PC-9 (cell line): ENCODE measurements at regions not wholly inside any gene's neighbourhood (a gene's known extent, or its start where the extent isn't known, plus 50 kb on each side); places are given as distances from the start of the nearest gene placed in this dataset.
A peak's percentile ranks its signal among the peaks of the same experiment; 100 is the strongest.

Experiments
- BruUV-seq: library from RNA; stranded (reverse); fragments of 400-500 nt; replicated peaks from 2 replicates; lab custom pipeline; 2021; lab: Mats Ljungman, UMichigan
- CTCF ChIA-PET: fragments of 300-600 bp; sonication (Branson Sonifier 250); formaldehyde crosslinking; loops from one replicate; lab custom pipeline; 2022; ENCODE audit warnings: antibody characterized with exemption; lab: Charles Lee
- POLR2A ChIA-PET: fragments of 300-600 bp; sonication (Branson Sonifier 250); formaldehyde crosslinking; loops from one replicate; lab custom pipeline; 2022; ENCODE audit warnings: antibody characterized with exemption; ENCODE audit not compliant: unreplicated experiment; lab: Charles Lee
- DNase-seq, 2 experiments: peaks; one replicate each; pipeline versions ENCODE4 v3.0.0 to v3.0.0-alpha.2; 2015 to 2022; ENCODE audit warnings: mixed read lengths in 1 of 2
- H2AFZ ChIP-seq: fragments of 200-600 bp; sonication (generic); 2 replicates; pipeline ENCODE4 v1.8.1; 2017; ENCODE audit warnings: antibody characterized with exemption
- H3F3A ChIP-seq: fragments of 200-600 bp; sonication (generic); 2 replicates; pipeline ENCODE4 v1.8.1; 2017; ENCODE audit warnings: antibody characterized with exemption, mild to moderate bottlenecking, low read depth; ENCODE audit not compliant: insufficient read depth
- H3K27ac ChIP-seq: fragments of 200-600 bp; sonication (generic); 2 replicates; pipeline ENCODE4 v1.6.1; 2016; ENCODE audit warnings: mixed run types
- H3K27me3 ChIP-seq: fragments of 200-600 bp; sonication (generic); 2 replicates; pipeline ENCODE4 v1.6.1; 2016; ENCODE audit warnings: low read depth, mixed run types; ENCODE audit not compliant: insufficient read depth
- H3K36me3 ChIP-seq: fragments of 200-600 bp; sonication (generic); 2 replicates; pipeline ENCODE4 v1.6.1; 2016; ENCODE audit warnings: low read depth, mixed run types
- H3K4me1 ChIP-seq: fragments of 200-600 bp; sonication (generic); replicated peaks from 2 replicates; pipeline ENCODE4 v1.6.1; 2016; ENCODE audit warnings: mixed run types; ENCODE audit not compliant: insufficient read depth
- H3K4me2 ChIP-seq: fragments of 200-600 bp; sonication (generic); 2 replicates; pipeline ENCODE4 v1.6.1; 2017; ENCODE audit warnings: mixed run types
- H3K4me3 ChIP-seq: fragments of 200-600 bp; sonication (generic); 2 replicates; pipeline ENCODE4 v1.6.1; 2016; ENCODE audit warnings: mixed run types
- H3K79me2 ChIP-seq: fragments of 200-600 bp; sonication (generic); 2 replicates; pipeline ENCODE4 v1.6.1; 2017; ENCODE audit warnings: low read depth, mixed run types
- H3K9me2 ChIP-seq: fragments of 200-600 bp; sonication (generic); 2 replicates; pipeline ENCODE4 v1.8.1; 2017; ENCODE audit warnings: mild to moderate bottlenecking; ENCODE audit not compliant: insufficient read depth
- H3K9me3 ChIP-seq: fragments of 200-600 bp; sonication (generic); 2 replicates; pipeline ENCODE4 v1.8.1; 2016; ENCODE audit warnings: low read depth; ENCODE audit not compliant: insufficient read depth
- H4K20me1 ChIP-seq: fragments of 200-600 bp; sonication (generic); 2 replicates; pipeline ENCODE4 v1.8.1; 2017; ENCODE audit not compliant: insufficient read depth
- CTCF ChIP-seq: fragments of 200-600 bp; sonication (generic); conservative IDR thresholded peaks from 2 replicates; pipeline ENCODE4 v1.6.1; 2017; ENCODE audit warnings: mixed run types, antibody characterized with exemption, mild to moderate bottlenecking, moderate library complexity
- EZH2 ChIP-seq: fragments of 200-600 bp; sonication (generic); IDR thresholded peaks from 2 replicates; pipeline ENCODE4 v1.8.0; 2017; ENCODE audit warnings: antibody characterized with exemption, low read depth
- intact Hi-C: fragments of 100-400 bp; cut with micrococcal nuclease; formaldehyde crosslinking; loops from one replicate; pipeline ENCODE4 v1.10.0; 2022; ENCODE audit not compliant: unreplicated experiment

DNA sequence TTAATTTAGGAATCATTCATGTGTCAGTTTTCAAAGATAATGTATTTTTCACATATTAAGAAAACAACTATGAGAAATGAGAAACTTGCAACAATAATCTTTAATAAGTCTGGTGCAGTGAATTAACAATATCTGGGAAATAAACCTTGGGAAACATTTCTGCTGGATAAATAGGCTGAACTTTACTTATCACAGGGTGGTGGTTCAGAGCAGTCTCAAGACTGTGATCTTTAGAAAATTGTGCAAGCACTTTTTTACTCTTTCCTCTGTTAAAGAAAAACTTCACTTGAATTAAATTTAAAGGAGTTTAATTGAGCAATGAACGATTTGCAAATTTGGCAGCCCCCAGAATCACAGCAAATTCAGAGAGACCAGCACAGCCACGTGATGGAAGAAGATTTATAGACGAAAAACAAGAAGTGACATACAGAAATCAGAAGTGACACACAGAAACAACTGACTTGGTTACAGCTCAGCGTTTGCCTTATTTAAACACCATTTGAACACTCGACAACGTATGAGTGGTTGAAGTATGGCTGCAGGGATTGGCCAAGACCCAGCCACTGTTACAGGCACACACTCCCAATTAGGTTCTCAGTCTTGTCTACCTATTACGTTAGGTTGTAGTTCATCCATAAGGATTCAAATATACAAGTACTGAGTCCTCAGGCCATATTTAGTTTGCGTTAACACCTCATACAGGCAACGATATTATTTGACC is 631.9 kb downstream of the SLCO4C1 start:
- POLR2A ChIA-PET, result no interaction called here

DNA sequence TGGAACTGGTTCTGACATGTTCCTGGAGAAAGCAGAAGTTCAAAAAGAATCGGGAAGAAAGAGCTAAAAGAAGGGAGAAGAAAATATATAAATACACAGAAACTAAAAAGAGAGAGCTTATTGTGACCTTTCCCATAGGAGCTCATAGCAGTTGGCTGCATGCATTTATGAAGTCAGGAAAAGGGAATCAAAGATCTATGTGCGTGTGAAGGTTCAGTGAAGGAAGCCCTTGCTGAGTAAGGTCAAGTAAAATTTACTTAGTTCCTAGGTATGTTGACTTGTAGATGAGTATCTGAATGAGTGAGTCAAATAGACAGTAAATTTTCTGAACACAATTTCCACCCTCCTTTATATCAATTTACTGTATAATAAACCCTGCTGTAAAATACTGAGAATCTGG is 632.5 kb downstream of the SLCO4C1 start:
- H3K4me1 ChIP-seq, result no peaks in the 10 kb centered on the region
- intact Hi-C loops, result no loop called here
- BruUV-seq, result no TSS peak
- no peak overlapping the region for H3K4me3 ChIP-seq
- TF ChIP-seq EZH2 (no peak), CTCF (no peak)
- H3K79me2 ChIP-seq, result no peaks in the 10 kb centered on the region
- H3K27ac ChIP-seq, result no peak overlapping the region
- DNase-seq, result no peak
- H3K27me3 ChIP-seq, result no peaks in the 10 kb centered on the region
- no peaks in the 10 kb centered on the region for H3K9me3 ChIP-seq
- ChIA-PET POLR2A (no interaction called here), CTCF (interaction anchor here (1.0 kb wide), 1 partner anchor 15 kb away, joined by 3 read pairs; no protein-coding TSS in a partner anchor)
- no peak overlapping the region for H3K4me2 ChIP-seq
- H2AFZ ChIP-seq, result no peak overlapping the region
- no peaks in the 10 kb centered on the region for H3F3A ChIP-seq
- no peaks in the 10 kb centered on the region for H4K20me1 ChIP-seq
- H3K9me2 ChIP-seq, result no peaks in the 10 kb centered on the region
- no peaks in the 10 kb centered on the region for H3K36me3 ChIP-seq

More for the DNA sequence above, 631.9 kb downstream of the SLCO4C1 start:
- no peak for DNase-seq
- Histone ChIP-seq H3K4me3 (no peak overlapping the region), H2AFZ (peak overlapping the region; percentile 33; the same call in 1 of the 2 replicates), H3K9me2 (no peaks in the 10 kb centered on the region), H3K4me2 (no peak overlapping the region), H3K4me1 (no peaks in the 10 kb centered on the region), H3K79me2 (no peaks in the 10 kb centered on the region), H4K20me1 (no peaks in the 10 kb centered on the region), H3K27ac (no peak overlapping the region), H3K36me3 (no peaks in the 10 kb centered on the region), H3K9me3 (no peaks in the 10 kb centered on the region), H3F3A (no peaks in the 10 kb centered on the region), H3K27me3 (no peaks in the 10 kb centered on the region)
- no TSS peak for BruUV-seq
- intact Hi-C loops, result no loop called here
- TF ChIP-seq CTCF (no peak), EZH2 (no peak)
- CTCF ChIA-PET, result interaction anchor here (1.0 kb wide), 1 partner anchor 14 kb away, joined by 3 read pairs; no protein-coding TSS in a partner anchor

- Histone ChIP-seq H3K27me3 (no peaks in the 10 kb centered on the region), H3K4me2 (no peak overlapping the region), H3K4me1 (no peaks in the 10 kb centered on the region), H3K9me2 (no peaks in the 10 kb centered on the region), H3K27ac (no peak overlapping the region), H3K79me2 (no peaks in the 10 kb centered on the region), H3K9me3 (no peaks in the 10 kb centered on the region), H3F3A (no peaks in the 10 kb centered on the region), H3K4me3 (no peak overlapping the region), H3K36me3 (no peaks in the 10 kb centered on the region), H4K20me1 (no peaks in the 10 kb centered on the region), H2AFZ (no peak overlapping the region)
- TF ChIP-seq CTCF (no peak), EZH2 (no peak)
- no TSS peak for BruUV-seq
- ChIA-PET CTCF (no interaction called here), POLR2A (no interaction called here)
- DNase-seq, result no peak
- intact Hi-C loops, result no loop called here
Observed at GRCh38 chr5:101662263-101662662, 633.8 kb downstream of the SLCO4C1 start.
